ENCODE measurements at regions not wholly inside any gene's neighbourhood (a gene's known extent, or its start where the extent isn't known, plus 50 kb on each side); places are given as distances from the start of the nearest gene placed in this dataset.
"Not testable (repeated sequence)": the region's sequence is repeated elsewhere in the genome, so short reads cannot be mapped to it uniquely, and the experiment has no call there.

GRCh38 chr1:99062192-99062591 is 57.5 kb upstream of the PLPPR5 start:
- Histone ChIP-seq H3K79me2 (ENCODE audit: low read depth) (no peaks in the 10 kb centered on the region), H3K9me2 (ENCODE audit: insufficient read depth) (no peaks in the 10 kb centered on the region), H3K4me2 (no peak overlapping the region), H3K4me3 (no peak overlapping the region), H3K36me3 (ENCODE audit: low read depth) (no peaks in the 10 kb centered on the region), H2AFZ (no peak overlapping the region), H4K20me1 (ENCODE audit: insufficient read depth) (no peaks in the 10 kb centered on the region), H3K27me3 (ENCODE audit: insufficient read depth, low read depth) (no peaks in the 10 kb centered on the region), H3K9me3 (ENCODE audit: insufficient read depth, low read depth) (no peaks in the 10 kb centered on the region), H3K27ac (no peak overlapping the region), H3K4me1 (replicated peaks; ENCODE audit: insufficient read depth) (no peaks in the 10 kb centered on the region), H3F3A (ENCODE audit: insufficient read depth, low read depth) (no peaks in the 10 kb centered on the region)
- intact Hi-C loops (cut with micrococcal nuclease; ENCODE audit: unreplicated experiment), result no loop called here
- ChIA-PET POLR2A (ENCODE audit: unreplicated experiment) (no interaction called here), CTCF (no interaction called here)
- no TSS peak for BruUV-seq (replicated peaks)
- DNase-seq, result no peak
- no peak for TF ChIP-seq EZH2 (IDR thresholded peaks at IDR 0.05; ENCODE audit: low read depth)
- TF ChIP-seq CTCF (conservative IDR thresholded peaks at IDR 0.05), result no peak

DNA sequence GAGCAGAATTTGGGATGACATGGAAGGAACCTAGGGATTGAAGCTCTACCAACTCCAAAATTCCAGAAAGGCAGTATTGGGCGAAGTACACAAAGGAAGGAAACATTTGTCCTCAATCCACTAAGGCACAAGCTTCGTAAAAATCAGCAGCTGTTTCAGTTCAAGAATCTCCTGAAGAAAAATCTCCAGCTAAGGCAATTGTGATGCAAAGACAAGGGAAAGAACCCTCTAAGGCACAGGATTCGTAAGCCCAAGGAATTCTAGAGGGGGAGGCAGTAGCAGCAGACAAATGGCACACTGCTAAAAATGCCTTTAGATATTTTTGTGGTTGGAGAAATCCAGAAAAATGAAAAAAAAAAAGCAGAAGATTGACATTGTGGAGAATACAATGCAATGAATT is 64.5 kb upstream of the PLPPR5 start:
- no peak overlapping the region for H3K27ac ChIP-seq
- CTCF ChIA-PET, result no interaction called here
- H3K79me2 ChIP-seq (ENCODE audit: low read depth), result no peaks in the 10 kb centered on the region
- H2AFZ ChIP-seq, result no peak overlapping the region
- no peaks in the 10 kb centered on the region for H4K20me1 ChIP-seq (ENCODE audit: insufficient read depth)
- TF ChIP-seq EZH2 (IDR thresholded peaks at IDR 0.05; ENCODE audit: low read depth), result no peak
- TF ChIP-seq CTCF (conservative IDR thresholded peaks at IDR 0.05), result no peak
- H3K4me3 ChIP-seq, result no peak overlapping the region
- no peak overlapping the region for H3K4me2 ChIP-seq
- no TSS peak for BruUV-seq (replicated peaks)
- H3F3A ChIP-seq (ENCODE audit: insufficient read depth, low read depth), result no peaks in the 10 kb centered on the region
- POLR2A ChIA-PET (ENCODE audit: unreplicated experiment), result no interaction called here
- H3K9me3 ChIP-seq (ENCODE audit: insufficient read depth, low read depth), result no peaks in the 10 kb centered on the region
- H3K4me1 ChIP-seq (replicated peaks; ENCODE audit: insufficient read depth), result no peaks in the 10 kb centered on the region
- H3K27me3 ChIP-seq (ENCODE audit: insufficient read depth, low read depth), result no peaks in the 10 kb centered on the region
- no peaks in the 10 kb centered on the region for H3K36me3 ChIP-seq (ENCODE audit: low read depth)
- H3K9me2 ChIP-seq (ENCODE audit: insufficient read depth), result no peaks in the 10 kb centered on the region
- intact Hi-C loops (cut with micrococcal nuclease; ENCODE audit: unreplicated experiment), result no loop called here
- DNase-seq, result no peak

- H3K79me2 ChIP-seq (ENCODE audit: low read depth); H3K4me3 ChIP-seq; H3K27ac ChIP-seq; BruUV-seq (replicated peaks); H3K4me2 ChIP-seq; POLR2A ChIA-PET (ENCODE audit: unreplicated experiment); DNase-seq; H3K9me3 ChIP-seq (ENCODE audit: insufficient read depth, low read depth); intact Hi-C loops (cut with micrococcal nuclease; ENCODE audit: unreplicated experiment); H3F3A ChIP-seq (ENCODE audit: insufficient read depth, low read depth); H3K27me3 ChIP-seq (ENCODE audit: insufficient read depth, low read depth); H3K9me2 ChIP-seq (ENCODE audit: insufficient read depth); CTCF ChIA-PET; H2AFZ ChIP-seq; H4K20me1 ChIP-seq (ENCODE audit: insufficient read depth); H3K36me3 ChIP-seq (ENCODE audit: low read depth); H3K4me1 ChIP-seq (replicated peaks; ENCODE audit: insufficient read depth): not testable (repeated sequence)
Measured at GRCh38 chr1:99078529-99078928, 73.9 kb upstream of the PLPPR5 start.

DNA sequence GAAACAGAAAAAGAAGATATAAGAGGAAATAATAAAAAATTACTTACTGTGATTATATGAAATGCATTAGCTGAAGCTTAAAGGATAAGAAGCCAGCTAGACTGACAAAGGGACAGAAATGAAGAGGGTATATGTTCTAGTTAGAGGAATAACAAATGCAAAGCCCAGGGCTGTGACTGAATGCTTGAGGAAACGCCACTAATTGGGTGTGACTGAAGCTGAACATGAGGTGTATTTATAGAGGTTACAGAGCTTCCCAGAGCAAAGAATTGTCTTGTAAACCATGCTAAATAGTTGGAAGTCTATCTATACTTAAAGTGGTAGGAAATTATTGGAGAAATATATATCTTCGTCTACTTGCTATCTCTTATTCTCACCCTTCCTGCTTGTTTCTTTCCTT is 77.7 kb upstream of the PLPPR5 start:
- TF ChIP-seq EZH2 (IDR thresholded peaks at IDR 0.05; ENCODE audit: low read depth), result no peak
- TF ChIP-seq CTCF (conservative IDR thresholded peaks at IDR 0.05), result no peak
- no peak for DNase-seq
- no peaks in the 10 kb centered on the region for H3K79me2 ChIP-seq (ENCODE audit: low read depth)
- no peak overlapping the region for H3K27ac ChIP-seq
- H3K9me3 ChIP-seq (ENCODE audit: insufficient read depth, low read depth), result no peaks in the 10 kb centered on the region; the same call in 1 of the 2 replicates
- H3F3A ChIP-seq (ENCODE audit: insufficient read depth, low read depth), result no peaks in the 10 kb centered on the region
- no peaks in the 10 kb centered on the region for H3K4me1 ChIP-seq (replicated peaks; ENCODE audit: insufficient read depth)
- intact Hi-C loops (cut with micrococcal nuclease; ENCODE audit: unreplicated experiment), result no loop called here
- no peaks in the 10 kb centered on the region for H3K36me3 ChIP-seq (ENCODE audit: low read depth)
- H3K4me2 ChIP-seq, result no peak overlapping the region
- H3K4me3 ChIP-seq, result no peak overlapping the region
- ChIA-PET CTCF (no interaction called here), POLR2A (ENCODE audit: unreplicated experiment) (no interaction called here)
- H3K9me2 ChIP-seq (ENCODE audit: insufficient read depth), result no peaks in the 10 kb centered on the region; the same call in 1 of the 2 replicates
- H4K20me1 ChIP-seq (ENCODE audit: insufficient read depth), result no peaks in the 10 kb centered on the region
- H3K27me3 ChIP-seq (ENCODE audit: insufficient read depth, low read depth), result no peaks in the 10 kb centered on the region
- BruUV-seq (replicated peaks), result no TSS peak
- H2AFZ ChIP-seq, result no peak overlapping the region

Measured in PC-9 (cell line).